MM.1S (cell line): ENCODE measurements at regions not wholly inside any gene's neighbourhood (a gene's known extent, or its start where the extent isn't known, plus 50 kb on each side); places are given as distances from the start of the nearest gene placed in this dataset.

Experiments
- DNase-seq: peaks from one replicate; pipeline ENCODE4 v3.0.0-alpha.2; 2015
- H2AFZ ChIP-seq: fragments of 300-600 bp; sonication (generic); 2 replicates; pipeline ENCODE4 v1.6.0; 2016; ENCODE audit warnings: antibody characterized with exemption, low read length
- H3F3A ChIP-seq: fragments of 300-600 bp; sonication (generic); 2 replicates; pipeline ENCODE4 v1.6.1; 2016; ENCODE audit warnings: mild to moderate bottlenecking, antibody characterized with exemption, low read length, moderate library complexity, mixed read lengths; ENCODE audit not compliant: insufficient read depth
- H3K27ac ChIP-seq: fragments of 300-600 bp; sonication (generic); 2 replicates; pipeline ENCODE4 v1.5.1; 2016; ENCODE audit warnings: mild to moderate bottlenecking, low read length
- H3K27me3 ChIP-seq: fragments of 300-600 bp; sonication (generic); replicated peaks from 2 replicates; pipeline ENCODE4 v1.6.0; 2016; ENCODE audit warnings: low read length; ENCODE audit not compliant: insufficient read depth
- H3K36me3 ChIP-seq: fragments of 300-600 bp; sonication (generic); replicated peaks from 2 replicates; pipeline ENCODE4 v1.6.1; 2016; ENCODE audit warnings: mild to moderate bottlenecking, low read length, mixed read lengths; ENCODE audit not compliant: insufficient read depth
- H3K4me1 ChIP-seq: fragments of 300-600 bp; sonication (generic); 2 replicates; pipeline ENCODE4 v1.6.1; 2016; ENCODE audit warnings: low read length, mixed read lengths
- H3K4me2 ChIP-seq: fragments of 300-600 bp; sonication (generic); 2 replicates; pipeline ENCODE4 v1.6.0; 2016; ENCODE audit warnings: low read depth, low read length
- H3K4me3 ChIP-seq: fragments of 300-600 bp; sonication (generic); 2 replicates; pipeline ENCODE4 v1.5.1; 2016; ENCODE audit warnings: low read length, mixed read lengths
- H3K79me2 ChIP-seq: fragments of 300-600 bp; sonication (generic); 2 replicates; pipeline ENCODE4 v1.6.1; 2016; ENCODE audit warnings: mixed run types, low read length, mixed read lengths
- H3K9ac ChIP-seq: fragments of 300-600 bp; sonication (generic); 2 replicates; pipeline ENCODE4 v1.6.1; 2016; ENCODE audit warnings: low read length, mixed read lengths
- H3K9me2 ChIP-seq: fragments of 300-600 bp; sonication (generic); replicated peaks from 2 replicates; pipeline ENCODE4 v1.6.1; 2016; ENCODE audit warnings: mild to moderate bottlenecking, low read length, mixed read lengths; ENCODE audit not compliant: insufficient read depth
- H3K9me3 ChIP-seq: fragments of 300-600 bp; sonication (generic); replicated peaks from 2 replicates; pipeline ENCODE4 v1.6.1; 2016; ENCODE audit warnings: mild to moderate bottlenecking, low read length, mixed read lengths; ENCODE audit not compliant: insufficient read depth
- H4K20me1 ChIP-seq: fragments of 300-600 bp; sonication (generic); 2 replicates; pipeline ENCODE4 v1.6.1; 2016; ENCODE audit warnings: mild to moderate bottlenecking, low read length, moderate library complexity, mixed read lengths; ENCODE audit not compliant: insufficient read depth
- CTCF ChIP-seq: fragments of 300-600 bp; sonication (generic); IDR thresholded peaks from 2 replicates; pipeline ENCODE4 v1.5.1; 2016; ENCODE audit warnings: antibody characterized with exemption, low read length, mixed read lengths
- EZH2 ChIP-seq: fragments of 300-600 bp; sonication (generic); optimal IDR thresholded peaks from 2 replicates; pipeline ENCODE3; 2017; ENCODE audit warnings: low read depth, mild to moderate bottlenecking, antibody characterized with exemption, low read length, mixed read lengths
- EZH2phosphoT487 ChIP-seq: fragments of 300-600 bp; sonication (generic); IDR thresholded peaks from 2 replicates; pipeline ENCODE4 v1.6.1; 2018; ENCODE audit warnings: antibody characterized with exemption, low read length

GRCh38 chr14:53796734-53797133 is 159.9 kb downstream of the BMP4 start:
- no peak overlapping the region for H3K4me2 ChIP-seq
- H3K4me3 ChIP-seq: no peak overlapping the region
- H3K9me2 ChIP-seq: no peaks in the 10 kb centered on the region
- no peaks in the 10 kb centered on the region for H3F3A ChIP-seq
- H3K36me3 ChIP-seq: no peaks in the 10 kb centered on the region
- H3K9me3 ChIP-seq: no peaks in the 10 kb centered on the region
- TF ChIP-seq EZH2: no peak
- TF ChIP-seq CTCF: no peak
- TF ChIP-seq EZH2phosphoT487: no peak
- H3K4me1 ChIP-seq: no peaks in the 10 kb centered on the region
- no peaks in the 10 kb centered on the region for H3K79me2 ChIP-seq
- H3K27me3 ChIP-seq: no peaks in the 10 kb centered on the region
- no peak for DNase-seq
- no peak overlapping the region for H3K9ac ChIP-seq
- no peaks in the 10 kb centered on the region for H4K20me1 ChIP-seq
- H2AFZ ChIP-seq: no peak overlapping the region
- H3K27ac ChIP-seq: no peak overlapping the region

DNA sequence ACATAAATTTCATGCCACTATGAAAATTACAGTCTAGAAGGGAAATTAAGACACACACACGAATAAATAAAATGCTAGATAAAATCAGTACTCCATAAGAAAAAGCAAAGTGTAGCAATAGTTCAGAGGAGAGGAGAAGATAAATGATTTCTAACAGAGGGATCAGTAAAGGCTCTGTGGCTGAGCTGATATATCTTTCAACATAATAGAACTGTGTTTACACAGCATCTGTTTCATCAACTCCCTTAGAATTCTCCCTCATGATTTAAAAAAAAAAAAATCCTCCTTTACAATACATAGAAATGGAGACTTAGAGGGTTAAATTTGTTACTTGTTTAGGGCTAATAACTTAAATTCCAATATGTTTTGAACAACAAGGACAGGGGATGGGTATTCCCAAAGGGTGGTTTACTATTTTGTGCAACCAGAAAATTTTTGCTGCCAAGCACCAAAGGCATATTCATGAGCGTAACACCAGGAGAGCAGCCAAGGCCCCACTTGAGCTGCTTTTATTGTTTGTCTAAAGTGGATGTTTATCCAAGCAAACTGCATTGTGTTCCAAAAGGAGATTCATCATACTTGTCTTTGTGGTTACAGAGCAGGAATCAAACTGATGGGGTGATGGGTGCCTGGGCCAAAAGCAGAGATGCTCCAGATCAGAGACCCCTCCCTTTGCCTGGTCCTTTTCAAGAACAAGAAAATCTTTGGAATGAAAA is 162.7 kb downstream of the BMP4 start:
- Histone ChIP-seq H3F3A (no peaks in the 10 kb centered on the region), H3K9ac (no peak overlapping the region), H3K4me2 (no peak overlapping the region), H3K4me1 (no peaks in the 10 kb centered on the region), H3K4me3 (no peak overlapping the region), H3K79me2 (no peaks in the 10 kb centered on the region), H3K36me3 (no peaks in the 10 kb centered on the region), H3K9me3 (no peaks in the 10 kb centered on the region), H3K9me2 (no peaks in the 10 kb centered on the region), H3K27ac (no peak overlapping the region), H2AFZ (no peak overlapping the region), H3K27me3 (no peaks in the 10 kb centered on the region), H4K20me1 (no peaks in the 10 kb centered on the region)
- TF ChIP-seq CTCF (no peak), EZH2 (no peak), EZH2phosphoT487 (no peak)
- DNase-seq: no peak

DNA sequence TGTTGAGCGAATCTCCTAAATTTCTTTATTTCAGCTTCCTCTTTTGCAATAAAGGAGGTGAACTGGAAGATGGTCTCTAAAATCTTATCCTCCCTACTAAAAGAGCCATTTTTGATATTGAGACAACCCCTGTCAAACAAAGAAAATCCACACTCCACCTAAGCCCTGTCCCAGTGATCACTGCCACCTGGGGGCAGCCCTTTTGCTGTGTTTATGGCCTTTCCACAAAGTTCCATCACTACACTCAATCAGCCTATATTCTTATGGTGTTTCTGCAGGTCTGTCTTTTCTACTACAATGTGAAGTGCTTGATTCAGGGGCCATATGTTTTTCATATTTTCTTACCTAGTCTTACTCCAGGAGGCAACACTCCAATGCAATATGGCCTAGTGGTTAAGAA is 163.7 kb downstream of the BMP4 start:
- H3K9me3 ChIP-seq: no peaks in the 10 kb centered on the region
- H3K27me3 ChIP-seq: no peaks in the 10 kb centered on the region
- TF ChIP-seq EZH2 (no peak), EZH2phosphoT487 (no peak), CTCF (no peak)
- H3F3A ChIP-seq: no peaks in the 10 kb centered on the region
- H3K27ac ChIP-seq: no peak overlapping the region
- H3K4me2 ChIP-seq: no peak overlapping the region
- H2AFZ ChIP-seq: no peak overlapping the region
- H3K79me2 ChIP-seq: no peaks in the 10 kb centered on the region
- DNase-seq: no peak
- H3K4me3 ChIP-seq: no peak overlapping the region
- H3K36me3 ChIP-seq: no peaks in the 10 kb centered on the region
- H4K20me1 ChIP-seq: no peaks in the 10 kb centered on the region
- no peaks in the 10 kb centered on the region for H3K9me2 ChIP-seq
- no peak overlapping the region for H3K9ac ChIP-seq
- no peaks in the 10 kb centered on the region for H3K4me1 ChIP-seq
